ENCODE measurements at regions not wholly inside any gene's neighbourhood (a gene's known extent, or its start where the extent isn't known, plus 50 kb on each side); places are given as distances from the start of the nearest gene placed in this dataset.

DNA sequence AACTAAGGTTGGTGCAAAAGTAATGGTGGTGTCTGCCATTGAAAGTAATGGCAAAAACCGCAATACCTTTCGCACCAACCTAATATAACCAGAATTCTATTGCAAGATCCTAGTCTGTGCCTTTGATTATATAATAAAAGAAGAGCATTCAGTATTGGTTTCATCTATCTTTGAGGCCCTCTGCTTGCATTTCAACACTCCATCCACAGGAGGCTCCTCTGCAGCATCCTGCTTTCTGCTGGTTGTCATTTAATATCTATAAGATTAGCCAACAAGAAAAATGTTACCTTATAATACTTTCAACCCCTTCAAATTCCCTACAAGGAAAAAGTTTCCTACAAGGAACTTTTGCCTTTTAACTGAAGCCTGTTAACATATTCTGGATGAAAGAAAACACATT is 139.2 kb downstream of the CDCA7 start:
- TF ChIP-seq, protein P1, sequence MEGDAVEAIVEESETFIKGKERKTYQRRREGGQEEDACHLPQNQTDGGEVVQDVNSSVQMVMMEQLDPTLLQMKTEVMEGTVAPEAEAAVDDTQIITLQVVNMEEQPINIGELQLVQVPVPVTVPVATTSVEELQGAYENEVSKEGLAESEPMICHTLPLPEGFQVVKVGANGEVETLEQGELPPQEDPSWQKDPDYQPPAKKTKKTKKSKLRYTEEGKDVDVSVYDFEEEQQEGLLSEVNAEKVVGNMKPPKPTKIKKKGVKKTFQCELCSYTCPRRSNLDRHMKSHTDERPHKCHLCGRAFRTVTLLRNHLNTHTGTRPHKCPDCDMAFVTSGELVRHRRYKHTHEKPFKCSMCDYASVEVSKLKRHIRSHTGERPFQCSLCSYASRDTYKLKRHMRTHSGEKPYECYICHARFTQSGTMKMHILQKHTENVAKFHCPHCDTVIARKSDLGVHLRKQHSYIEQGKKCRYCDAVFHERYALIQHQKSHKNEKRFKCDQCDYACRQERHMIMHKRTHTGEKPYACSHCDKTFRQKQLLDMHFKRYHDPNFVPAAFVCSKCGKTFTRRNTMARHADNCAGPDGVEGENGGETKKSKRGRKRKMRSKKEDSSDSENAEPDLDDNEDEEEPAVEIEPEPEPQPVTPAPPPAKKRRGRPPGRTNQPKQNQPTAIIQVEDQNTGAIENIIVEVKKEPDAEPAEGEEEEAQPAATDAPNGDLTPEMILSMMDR (IDR thresholded peaks at IDR 0.05; ENCODE audit: insufficient read depth, low read length) = no peak
- no peak for TF ChIP-seq POLR2AphosphoS5 (IDR thresholded peaks at IDR 0.05; ENCODE audit: low read depth)
- no peak for TF ChIP-seq GABPA (IDR thresholded peaks at IDR 0.05; ENCODE audit: low read depth)
